Mesodermal cell (in vitro differentiated cells): ENCODE measurements at regions not wholly inside any gene's neighbourhood (a gene's known extent, or its start where the extent isn't known, plus 50 kb on each side); places are given as distances from the start of the nearest gene placed in this dataset.

Source experiments
- H3K27ac ChIP-seq: 2 replicates; pipeline ENCODE4 v1.7.0; 2013; ENCODE audit warnings: mild to moderate bottlenecking, low read depth, low read length, moderate library complexity; ENCODE audit not compliant: severe bottlenecking
- H3K36me3 ChIP-seq: 2 replicates; pipeline ENCODE4 v1.7.1; 2013; ENCODE audit warnings: mild to moderate bottlenecking, low read length, moderate library complexity; ENCODE audit not compliant: control insufficient read depth, insufficient read depth
- H3K4me1 ChIP-seq: one replicate; pipeline ENCODE4 v1.7.1; 2013; ENCODE audit warnings: mild to moderate bottlenecking, low read length; ENCODE audit not compliant: insufficient read depth, control insufficient read depth, poor library complexity, severe bottlenecking
- H3K4me3 ChIP-seq: 2 replicates; pipeline ENCODE4 v1.7.0; 2013; ENCODE audit warnings: low read length, control low read depth, mild to moderate bottlenecking; ENCODE audit not compliant: insufficient read depth, poor library complexity, severe bottlenecking; ENCODE audit errors: extremely low read depth
- H3K9me3 ChIP-seq: 2 replicates; pipeline ENCODE4 v1.7.1; 2013; ENCODE audit warnings: mild to moderate bottlenecking, low read length, moderate library complexity; ENCODE audit not compliant: control insufficient read depth
- WGBS, 2 experiments: methylation state at CpG; one replicate each; pipeline ENCODE4 v1.1.5; 2013; ENCODE audit warnings: missing lambda C conversion rate in 2 of 2; ENCODE audit not compliant: insufficient coverage in 2 of 2; 5-methylcytosine and 5-hydroxymethylcytosine counted together

GRCh38 chr1:90208949-90209348, 214.0 kb downstream of the ZNF326 start:
- Histone ChIP-seq H3K36me3 (no peaks in the 10 kb centered on the region), H3K4me3 (no peak overlapping the region), H3K9me3 (no peaks in the 10 kb centered on the region), H3K27ac (no peak overlapping the region), H3K4me1 (no peaks in the 10 kb centered on the region)
- 75 to 85% methylated on average over 1 to 4 of the region's 5 CpGs for WGBS, 2 experiments

- Histone ChIP-seq H3K9me3 (no peaks in the 10 kb centered on the region), H3K27ac (no peak overlapping the region), H3K4me1 (no peaks in the 10 kb centered on the region), H3K36me3 (no peaks in the 10 kb centered on the region), H3K4me3 (no peak overlapping the region)
Observed at GRCh38 chr1:90206260-90206659, 211.3 kb downstream of the ZNF326 start.

GRCh38 chr1:90204780-90205179, 209.9 kb downstream of the ZNF326 start:
- Histone ChIP-seq H3K27ac (no peak overlapping the region), H3K36me3 (no peaks in the 10 kb centered on the region), H3K9me3 (no peaks in the 10 kb centered on the region), H3K4me3 (no peak overlapping the region), H3K4me1 (no peaks in the 10 kb centered on the region)
- WGBS, 2 experiments: 84 to 100% methylated on average over 1 to 2 of the region's 2 CpGs

- Histone ChIP-seq H3K4me1 (no peaks in the 10 kb centered on the region), H3K27ac (no peak overlapping the region), H3K9me3 (no peaks in the 10 kb centered on the region), H3K36me3 (no peaks in the 10 kb centered on the region), H3K4me3 (no peak overlapping the region)
- no CpG with 5 or more reads among the region's 2 CpGs for WGBS, 2 experiments
Observed at GRCh38 chr1:90204023-90204590, 209.2 kb downstream of the ZNF326 start.

GRCh38 chr1:90201467-90202358, 206.8 kb downstream of the ZNF326 start:
- no peaks in the 10 kb centered on the region for H3K36me3 ChIP-seq
- WGBS, 2 experiments: 90 to 94% methylated on average over 2 to 3 of the region's 6 CpGs
- no peak overlapping the region for H3K4me3 ChIP-seq
- no peak overlapping the region for H3K27ac ChIP-seq
- no peaks in the 10 kb centered on the region for H3K4me1 ChIP-seq
- no peaks in the 10 kb centered on the region for H3K9me3 ChIP-seq

GRCh38 chr1:90200646-90201205, 205.8 kb downstream of the ZNF326 start:
- Histone ChIP-seq H3K4me3 (no peak overlapping the region), H3K4me1 (no peaks in the 10 kb centered on the region), H3K9me3 (no peaks in the 10 kb centered on the region), H3K27ac (no peak overlapping the region), H3K36me3 (no peaks in the 10 kb centered on the region)
- 71 to 85% methylated on average over 2 to 4 of the region's 5 CpGs for WGBS, 2 experiments

- Histone ChIP-seq H3K27ac (no peak overlapping the region), H3K9me3 (no peaks in the 10 kb centered on the region), H3K4me1 (no peaks in the 10 kb centered on the region), H3K4me3 (no peak overlapping the region), H3K36me3 (no peaks in the 10 kb centered on the region)
- 60 to 64% methylated on average over 8 to 10 of the region's 13 CpGs for WGBS, 2 experiments
Observed at GRCh38 chr1:90198616-90199332, 203.9 kb downstream of the ZNF326 start.

GRCh38 chr1:90193116-90193515, 198.2 kb downstream of the ZNF326 start:
- Histone ChIP-seq H3K27ac (no peak overlapping the region), H3K4me1 (no peaks in the 10 kb centered on the region), H3K4me3 (no peak overlapping the region), H3K9me3 (no peaks in the 10 kb centered on the region), H3K36me3 (no peaks in the 10 kb centered on the region)
- WGBS, 2 experiments: 90 to 92% methylated on average over 4 of the region's 6 CpGs

GRCh38 chr1:90192408-90192807, 197.5 kb downstream of the ZNF326 start:
- WGBS, 2 experiments: 89 to 95% methylated on average over 1 to 2 of the region's 2 CpGs
- H3K4me1 ChIP-seq: no peaks in the 10 kb centered on the region
- H3K36me3 ChIP-seq: no peaks in the 10 kb centered on the region
- no peaks in the 10 kb centered on the region for H3K9me3 ChIP-seq
- no peak overlapping the region for H3K27ac ChIP-seq
- no peak overlapping the region for H3K4me3 ChIP-seq

GRCh38 chr1:90190523-90190922, 195.6 kb downstream of the ZNF326 start:
- Histone ChIP-seq H3K36me3 (no peaks in the 10 kb centered on the region), H3K4me3 (no peak overlapping the region), H3K4me1 (no peaks in the 10 kb centered on the region), H3K27ac (no peak overlapping the region), H3K9me3 (no peaks in the 10 kb centered on the region)
